Astrocyte (in vitro differentiated cells and primary cell): ENCODE measurements at regions not wholly inside any gene's neighbourhood (a gene's known extent, or its start where the extent isn't known, plus 50 kb on each side); places are given as distances from the start of the nearest gene placed in this dataset.

ENCODE experiments used
- DNase-seq: peaks from one replicate; pipeline ENCODE4 v3.0.0-alpha.2; 2010; ENCODE audit warnings: low read depth
- FAIRE-seq: peaks from 2 replicates; lab custom pipeline; 2011; peaks lifted over from hg19 to GRCh38; lab: Jason Lieb, UNC
- H2AFZ ChIP-seq: 2 replicates; pipeline ENCODE4 v1.6.0; 2012; ENCODE audit warnings: low read depth, low read length, inconsistent platforms
- H3K27ac ChIP-seq: 2 replicates; pipeline ENCODE4 v1.5.1; 2011; ENCODE audit warnings: low read depth, low read length, inconsistent platforms
- H3K27me3 ChIP-seq: 2 replicates; pipeline ENCODE4 v1.6.0; 2011; ENCODE audit warnings: low read length, inconsistent platforms; ENCODE audit not compliant: insufficient read depth
- H3K36me3 ChIP-seq: 2 replicates; pipeline ENCODE4 v1.5.1; 2011; ENCODE audit warnings: low read length, inconsistent platforms; ENCODE audit not compliant: insufficient read depth
- H3K4me1 ChIP-seq: 2 replicates; pipeline ENCODE4 v1.5.1; 2011; ENCODE audit warnings: low read length, inconsistent platforms; ENCODE audit not compliant: insufficient read depth
- H3K4me2 ChIP-seq: 2 replicates; pipeline ENCODE4 v1.6.0; 2012; ENCODE audit warnings: low read length, inconsistent platforms
- H3K4me3 ChIP-seq: 2 replicates; pipeline ENCODE4 v1.5.1; 2011; ENCODE audit warnings: low read depth, mild to moderate bottlenecking, low read length, inconsistent platforms; ENCODE audit not compliant: insufficient read depth
- H3K79me2 ChIP-seq: 2 replicates; pipeline ENCODE4 v1.6.0; 2012; ENCODE audit warnings: mild to moderate bottlenecking, low read length, inconsistent platforms; ENCODE audit not compliant: insufficient read depth
- H3K9ac ChIP-seq: 2 replicates; pipeline ENCODE4 v1.6.0; 2012; ENCODE audit warnings: mild to moderate bottlenecking, low read length, inconsistent platforms
- H3K9me3 ChIP-seq: 2 replicates; pipeline ENCODE4 v1.5.1; 2012; ENCODE audit warnings: low read depth, mild to moderate bottlenecking, low read length, inconsistent platforms; ENCODE audit not compliant: insufficient read depth
- H4K20me1 ChIP-seq: 2 replicates; pipeline ENCODE4 v1.6.0; 2012; ENCODE audit warnings: low read length, inconsistent platforms; ENCODE audit not compliant: insufficient read depth
- H3K27ac Mint-ChIP-seq: one replicate; pipeline ENCODE4 v1.8.0; 2021; ENCODE audit warnings: mild to moderate bottlenecking, mixed read lengths; ENCODE audit not compliant: unreplicated experiment
- H3K27me3 Mint-ChIP-seq: one replicate; pipeline ENCODE4 v1.8.0; 2021; ENCODE audit warnings: low read depth, mixed read lengths; ENCODE audit not compliant: unreplicated experiment
- H3K36me3 Mint-ChIP-seq: one replicate; pipeline ENCODE4 v1.8.0; 2021; ENCODE audit warnings: low read depth, mixed read lengths; ENCODE audit not compliant: unreplicated experiment
- H3K4me1 Mint-ChIP-seq: one replicate; pipeline ENCODE4 v1.8.0; 2021; ENCODE audit warnings: low read depth, mixed read lengths; ENCODE audit not compliant: unreplicated experiment
- H3K4me3 Mint-ChIP-seq: one replicate; pipeline ENCODE4 v1.8.0; 2021; ENCODE audit warnings: mild to moderate bottlenecking, moderate library complexity, mixed read lengths; ENCODE audit not compliant: unreplicated experiment
- H3K9me3 Mint-ChIP-seq: one replicate; pipeline ENCODE4 v1.8.0; 2021; ENCODE audit warnings: mild to moderate bottlenecking, mixed read lengths; ENCODE audit not compliant: unreplicated experiment
- EZH2 ChIP-seq: IDR thresholded peaks from 2 replicates; pipeline ENCODE4 v1.6.1; 2012; ENCODE audit warnings: mild to moderate bottlenecking, low read length, inconsistent platforms; ENCODE audit not compliant: insufficient read depth
- TF ChIP-seq, protein P1 (sequence below): IDR thresholded peaks from 2 replicates; pipeline ENCODE4 v1.5.1; 2011; ENCODE audit warnings: low read depth, mild to moderate bottlenecking, inconsistent platforms, low read length, moderate library complexity; ENCODE audit not compliant: insufficient read depth

DNA sequence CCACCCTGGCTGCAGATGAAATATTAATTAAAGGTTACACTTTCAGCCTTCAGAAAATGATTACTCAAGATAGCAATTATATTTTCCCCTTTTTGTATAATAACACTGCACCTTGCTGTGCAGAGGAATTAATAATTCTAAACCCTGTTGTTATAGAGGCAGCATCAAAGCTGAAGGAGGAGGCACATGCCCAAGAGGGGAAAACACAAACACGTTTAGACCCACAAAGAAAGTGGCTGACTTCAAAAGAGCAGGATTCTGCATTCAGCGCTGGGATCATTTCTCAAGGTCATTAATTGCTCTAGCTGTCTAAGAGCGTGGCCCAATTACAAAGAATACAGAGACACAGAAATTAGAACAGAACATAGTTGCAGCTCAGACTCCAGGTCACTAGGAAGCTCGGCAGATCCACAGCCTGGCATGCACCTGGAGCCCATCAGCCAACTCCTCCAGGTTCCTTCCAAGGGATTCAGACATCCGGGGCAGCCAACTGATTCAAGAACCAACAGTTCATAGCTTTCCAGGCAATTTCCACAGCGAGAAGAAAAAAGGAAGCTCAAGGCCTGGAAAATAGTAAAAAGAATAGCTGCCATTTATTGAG lies 102.3 kb upstream of the ID2 start:
- H3K4me2 ChIP-seq, result no peak overlapping the region
- H3K4me1 Mint-ChIP-seq, result peaks cover 6% of the 10 kb centered on the region
- H3K36me3 ChIP-seq, result no peaks in the 10 kb centered on the region
- TF ChIP-seq, protein P1, sequence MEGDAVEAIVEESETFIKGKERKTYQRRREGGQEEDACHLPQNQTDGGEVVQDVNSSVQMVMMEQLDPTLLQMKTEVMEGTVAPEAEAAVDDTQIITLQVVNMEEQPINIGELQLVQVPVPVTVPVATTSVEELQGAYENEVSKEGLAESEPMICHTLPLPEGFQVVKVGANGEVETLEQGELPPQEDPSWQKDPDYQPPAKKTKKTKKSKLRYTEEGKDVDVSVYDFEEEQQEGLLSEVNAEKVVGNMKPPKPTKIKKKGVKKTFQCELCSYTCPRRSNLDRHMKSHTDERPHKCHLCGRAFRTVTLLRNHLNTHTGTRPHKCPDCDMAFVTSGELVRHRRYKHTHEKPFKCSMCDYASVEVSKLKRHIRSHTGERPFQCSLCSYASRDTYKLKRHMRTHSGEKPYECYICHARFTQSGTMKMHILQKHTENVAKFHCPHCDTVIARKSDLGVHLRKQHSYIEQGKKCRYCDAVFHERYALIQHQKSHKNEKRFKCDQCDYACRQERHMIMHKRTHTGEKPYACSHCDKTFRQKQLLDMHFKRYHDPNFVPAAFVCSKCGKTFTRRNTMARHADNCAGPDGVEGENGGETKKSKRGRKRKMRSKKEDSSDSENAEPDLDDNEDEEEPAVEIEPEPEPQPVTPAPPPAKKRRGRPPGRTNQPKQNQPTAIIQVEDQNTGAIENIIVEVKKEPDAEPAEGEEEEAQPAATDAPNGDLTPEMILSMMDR, result no peak
- TF ChIP-seq EZH2, result no peak
- H3K9ac ChIP-seq, result no peak overlapping the region
- no peaks in the 10 kb centered on the region for H3K9me3 Mint-ChIP-seq
- H3K79me2 ChIP-seq, result no peaks in the 10 kb centered on the region
- no peak for DNase-seq
- peaks cover 6% of the 10 kb centered on the region for H3K27me3 ChIP-seq
- peaks cover 34% of the 10 kb centered on the region for H3K27me3 Mint-ChIP-seq
- no peak for FAIRE-seq
- no peak overlapping the region for H3K27ac ChIP-seq
- H3K4me3 ChIP-seq, result no peak overlapping the region
- no peaks in the 10 kb centered on the region for H3K9me3 ChIP-seq
- H3K27ac Mint-ChIP-seq, result no peak overlapping the region
- peaks cover 14% of the 10 kb centered on the region for H3K4me1 ChIP-seq
- no peak overlapping the region for H3K4me3 Mint-ChIP-seq
- peaks cover 1% of the 10 kb centered on the region for H3K36me3 Mint-ChIP-seq
- H2AFZ ChIP-seq, result no peak overlapping the region
- H4K20me1 ChIP-seq, result no peaks in the 10 kb centered on the region

DNA sequence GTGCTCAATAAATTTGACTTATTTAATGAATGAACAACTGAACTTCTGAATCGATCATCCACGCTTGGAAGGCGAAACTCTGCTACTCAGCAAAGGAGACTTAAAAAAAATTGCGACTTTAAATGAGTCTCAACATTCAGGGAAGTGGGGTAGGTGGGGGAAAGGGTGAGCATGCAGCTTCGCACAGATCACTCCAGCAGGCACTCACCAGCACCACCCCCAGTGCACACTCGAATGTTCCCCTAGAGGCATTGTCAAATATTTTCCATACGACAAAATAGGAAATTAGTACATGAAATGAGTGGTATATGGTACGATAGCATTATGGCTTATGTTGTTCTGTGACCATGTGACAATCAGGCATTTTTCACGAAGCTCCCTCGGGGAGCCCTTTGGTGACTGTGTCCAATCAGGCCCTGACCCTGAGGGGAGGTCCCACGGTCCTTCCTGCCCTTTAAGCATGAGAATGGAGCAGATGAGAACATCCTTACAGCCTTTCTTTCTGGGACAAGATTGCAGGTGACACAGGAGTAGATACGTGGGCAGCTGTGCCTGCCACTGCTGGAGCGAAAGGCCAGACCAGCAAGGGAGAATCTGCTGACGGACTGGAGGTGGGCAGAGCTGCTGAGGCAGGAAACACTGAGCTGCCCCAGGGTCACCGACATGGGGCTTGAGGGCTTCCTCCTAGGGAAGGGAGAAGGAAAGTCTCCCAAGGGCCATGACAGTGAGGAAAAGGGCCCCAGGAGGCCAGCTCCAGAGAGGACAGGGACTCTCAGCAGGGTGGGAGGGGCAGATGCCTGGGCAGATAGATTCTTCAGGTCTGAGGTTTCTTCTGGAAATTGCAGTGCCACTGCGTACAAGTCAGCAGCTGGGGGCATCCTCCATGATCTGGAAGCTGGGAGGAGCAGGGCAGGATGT lies 101.3 kb upstream of the ID2 start:
- TF ChIP-seq, protein P1, result no peak
- TF ChIP-seq EZH2, result no peak
- H3K36me3 Mint-ChIP-seq, result peaks cover 1% of the 10 kb centered on the region
- Histone ChIP-seq H3K4me1 (peaks cover 5% of the 10 kb centered on the region), H3K4me3 (no peak overlapping the region), H4K20me1 (no peaks in the 10 kb centered on the region), H3K79me2 (no peaks in the 10 kb centered on the region), H3K27ac (no peak overlapping the region), H3K4me2 (no peak overlapping the region), H3K9me3 (no peaks in the 10 kb centered on the region), H3K9ac (no peak overlapping the region), H2AFZ (no peak overlapping the region), H3K36me3 (no peaks in the 10 kb centered on the region), H3K27me3 (peaks cover 6% of the 10 kb centered on the region)
- H3K27ac Mint-ChIP-seq, result no peak overlapping the region
- H3K4me1 Mint-ChIP-seq, result no peaks in the 10 kb centered on the region
- no peaks in the 10 kb centered on the region for H3K9me3 Mint-ChIP-seq
- no peak overlapping the region for H3K4me3 Mint-ChIP-seq
- FAIRE-seq, result no peak
- H3K27me3 Mint-ChIP-seq, result peaks cover 36% of the 10 kb centered on the region
- no peak for DNase-seq

DNA sequence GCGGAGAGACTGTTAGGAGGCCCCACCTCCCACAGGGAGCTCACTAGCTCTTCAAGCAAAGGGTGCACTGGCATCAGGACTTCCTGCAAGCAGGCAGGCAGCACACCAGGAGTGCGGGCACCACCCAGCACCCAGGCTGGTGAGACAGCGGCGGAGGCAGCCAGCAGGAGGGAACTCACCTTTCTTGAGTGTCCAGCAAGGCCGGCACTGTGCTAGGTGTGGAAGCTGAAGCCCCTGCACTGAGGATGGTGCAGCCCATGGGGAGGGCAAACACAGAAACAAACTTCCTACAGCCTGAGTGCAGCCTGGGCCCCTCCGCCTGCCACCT lies 100.7 kb upstream of the ID2 start:
- Mint-ChIP-seq H3K4me3 (no peak overlapping the region), H3K4me1 (no peaks in the 10 kb centered on the region), H3K36me3 (peaks cover 1% of the 10 kb centered on the region), H3K27ac (no peak overlapping the region), H3K27me3 (peaks cover 33% of the 10 kb centered on the region), H3K9me3 (no peaks in the 10 kb centered on the region)
- FAIRE-seq (no peak), DNase-seq (no peak)
- no peaks in the 10 kb centered on the region for H4K20me1 ChIP-seq
- H3K27ac ChIP-seq, result no peak overlapping the region
- no peaks in the 10 kb centered on the region for H3K79me2 ChIP-seq
- H3K4me2 ChIP-seq, result no peak overlapping the region
- no peaks in the 10 kb centered on the region for H3K9me3 ChIP-seq
- H3K36me3 ChIP-seq, result no peaks in the 10 kb centered on the region
- H3K27me3 ChIP-seq, result peaks cover 4% of the 10 kb centered on the region
- no peak for TF ChIP-seq EZH2
- TF ChIP-seq, protein P1, result no peak
- H3K4me3 ChIP-seq, result no peak overlapping the region
- H3K9ac ChIP-seq, result no peak overlapping the region
- H3K4me1 ChIP-seq, result peaks cover 5% of the 10 kb centered on the region
- no peak overlapping the region for H2AFZ ChIP-seq
